NCI-H460 (cell line): ENCODE measurements at regions not wholly inside any gene's neighbourhood (a gene's known extent, or its start where the extent isn't known, plus 50 kb on each side); places are given as distances from the start of the nearest gene placed in this dataset.

Experiments used
- DNase-seq: peaks from one replicate; pipeline ENCODE4 v3.0.0-alpha.2; 2016; ENCODE audit warnings: low read depth; ENCODE audit errors: extremely low read depth

DNA sequence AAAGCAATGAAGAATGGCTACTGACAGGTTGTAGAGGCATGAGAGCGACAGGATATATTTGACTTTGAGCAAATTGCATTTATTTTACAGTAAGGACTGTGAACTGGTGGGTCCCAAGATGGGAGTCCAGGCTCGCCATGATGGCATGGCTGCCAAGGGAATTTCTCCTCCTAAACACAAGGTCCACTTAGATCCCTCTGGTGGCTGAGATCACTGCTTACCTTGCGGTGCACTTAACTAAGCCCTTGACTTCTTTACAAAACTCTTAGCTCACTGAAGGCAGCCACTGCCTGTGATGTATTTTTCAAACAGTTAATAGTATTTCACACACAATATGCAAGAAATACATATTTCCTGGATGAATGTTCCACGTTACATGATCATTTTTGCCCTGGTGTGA lies 50.3 kb upstream of the SORBS2 start:
- no peak for DNase-seq

DNA sequence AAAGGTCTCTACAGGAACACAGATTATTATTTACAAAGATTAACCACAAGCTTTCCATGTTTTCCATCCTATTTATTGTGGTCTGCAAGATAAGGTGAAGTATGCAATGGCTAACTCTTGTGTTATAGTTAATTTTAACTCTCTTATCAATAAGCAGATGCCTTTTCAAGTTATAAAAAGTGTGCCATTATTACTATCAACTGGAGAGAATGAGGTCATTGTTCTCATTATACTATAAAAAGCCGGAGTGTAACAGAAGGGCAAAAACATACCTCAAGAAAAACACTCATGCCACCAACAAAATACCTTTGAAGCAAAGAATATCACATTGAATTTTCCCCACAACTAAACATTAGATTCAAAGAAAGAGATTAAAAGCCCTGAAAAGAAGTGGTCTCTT lies 52.0 kb upstream of the SORBS2 start:
- no peak for DNase-seq

DNA sequence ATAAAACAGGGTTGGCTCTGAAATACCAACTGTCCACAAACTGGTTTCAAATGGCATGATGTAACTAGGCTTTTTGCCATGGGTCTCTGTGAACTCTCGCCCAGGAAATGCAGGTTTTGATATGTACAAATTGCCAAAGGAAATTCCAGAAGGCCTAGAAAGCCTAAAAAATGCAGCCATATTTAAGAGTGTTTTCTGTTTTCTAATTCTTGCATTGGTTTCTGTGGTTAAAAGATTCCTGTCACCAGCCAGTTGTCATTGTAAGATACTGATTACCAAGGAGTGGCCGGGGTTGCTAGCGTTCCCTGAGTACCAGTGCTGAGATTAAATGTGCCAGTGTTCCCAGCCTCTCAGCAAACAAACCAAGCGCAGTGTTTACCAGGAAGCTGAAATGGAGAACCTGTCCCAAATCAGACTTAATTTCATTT lies 53.9 kb upstream of the SORBS2 start:
- no peak for DNase-seq

DNA sequence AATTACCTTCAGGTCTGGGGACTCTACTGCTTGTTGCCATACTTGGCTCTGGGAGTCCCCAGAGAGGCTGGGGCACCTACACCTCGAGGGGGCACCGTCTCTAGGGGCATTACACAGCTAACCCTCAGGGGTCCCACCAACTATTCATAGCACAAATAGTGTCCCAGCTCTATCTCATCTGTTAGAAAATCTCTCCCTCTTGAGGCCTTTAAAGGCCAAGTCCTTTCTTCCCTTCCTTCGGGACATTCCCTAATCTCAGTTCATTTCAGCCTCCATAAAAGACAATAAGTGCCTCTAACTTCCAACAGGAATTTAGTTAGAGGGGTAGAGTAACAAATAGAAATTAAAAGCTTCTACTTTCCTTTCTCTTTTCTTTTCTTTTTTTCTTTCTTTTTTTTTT lies 55.8 kb upstream of the SORBS2 start:
- no peak for DNase-seq

DNA sequence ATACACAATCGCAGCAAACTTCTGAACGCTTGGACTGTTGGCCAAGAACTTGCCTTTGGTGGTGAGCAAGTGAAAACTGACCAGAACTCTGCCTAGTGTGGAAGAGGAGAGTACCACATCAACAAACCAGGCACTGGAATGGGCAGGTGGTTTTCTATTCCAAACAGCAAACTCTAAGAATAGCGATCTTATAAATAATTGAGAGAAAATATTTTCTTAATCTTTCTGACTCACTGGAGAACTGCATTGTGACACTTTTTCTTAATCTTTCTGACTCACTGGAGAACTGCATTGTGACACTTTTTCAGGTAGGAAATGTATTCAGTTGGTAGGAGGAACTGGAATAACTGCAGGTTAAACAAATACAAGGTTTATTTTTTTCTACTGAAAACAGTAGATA lies 57.0 kb upstream of the SORBS2 start:
- DNase-seq: no peak

DNA sequence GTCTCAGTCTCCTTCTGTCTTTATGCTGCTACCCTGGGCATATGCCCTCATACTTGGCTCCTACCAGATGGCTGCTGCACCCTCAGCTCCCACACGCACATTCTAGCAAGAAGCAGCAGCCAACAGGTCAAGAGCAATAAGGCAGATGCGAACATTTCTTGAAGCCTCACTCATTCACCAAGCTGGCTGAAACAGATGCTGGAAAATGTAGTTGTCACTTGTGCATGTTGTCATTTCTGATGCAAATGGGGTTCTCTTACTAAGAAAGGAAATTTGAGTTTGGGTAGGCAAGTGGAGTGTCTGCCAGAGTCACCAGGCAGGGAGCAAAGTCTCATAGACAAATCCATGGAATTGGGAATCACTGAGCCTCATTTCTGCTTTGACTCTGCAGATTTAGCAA lies 57.4 kb upstream of the SORBS2 start:
- no peak for DNase-seq

DNA sequence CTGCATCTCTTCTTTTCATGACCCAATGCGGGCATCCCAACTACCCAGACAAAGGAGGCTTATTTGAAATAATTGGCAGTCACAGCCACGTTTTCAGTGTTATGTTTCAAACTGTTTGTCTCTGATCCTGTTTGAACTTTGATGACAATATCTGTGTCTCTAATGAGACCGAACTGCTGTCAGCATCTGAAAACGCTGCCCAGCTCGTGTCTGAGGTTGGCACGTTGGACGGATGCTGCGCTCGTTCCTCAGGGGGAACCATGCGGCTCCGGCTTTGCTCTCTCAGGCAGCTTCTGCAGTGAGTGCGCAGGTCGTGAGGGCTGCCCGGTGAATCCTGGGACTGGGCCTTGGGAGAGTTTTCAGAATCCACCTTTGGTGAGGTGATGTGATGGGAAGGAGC lies 58.4 kb upstream of the SORBS2 start:
- no peak for DNase-seq

DNA sequence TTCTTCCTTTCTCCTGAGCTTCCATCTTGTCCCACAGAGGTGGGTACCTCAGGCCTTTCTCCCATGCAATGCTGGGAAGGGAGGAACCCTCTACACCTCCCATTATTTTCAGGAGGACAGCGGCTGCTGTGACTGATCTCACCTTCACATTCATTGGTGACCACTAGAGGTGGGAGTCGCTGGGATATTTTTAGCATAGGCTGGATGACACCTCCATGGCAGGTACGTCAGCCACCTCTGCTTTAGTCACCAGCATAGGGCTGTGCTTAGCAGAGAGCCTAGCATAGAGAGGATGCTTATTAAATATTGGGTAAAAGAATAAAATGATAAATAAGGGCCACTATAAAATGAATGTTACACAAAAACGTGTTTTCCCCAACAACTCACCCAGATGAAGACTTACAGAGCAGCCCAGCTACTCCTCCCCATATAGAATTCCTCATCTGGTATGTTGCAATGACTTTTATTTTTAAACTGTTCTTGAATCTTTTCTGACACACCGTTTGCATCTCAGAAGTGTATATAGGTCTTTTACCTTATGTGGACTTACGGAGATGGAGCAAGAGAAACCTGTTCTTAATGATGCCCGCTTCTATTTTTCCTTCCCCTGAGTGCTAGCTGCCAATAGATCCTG lies 60.9 kb upstream of the SORBS2 start:
- no peak for DNase-seq

DNA sequence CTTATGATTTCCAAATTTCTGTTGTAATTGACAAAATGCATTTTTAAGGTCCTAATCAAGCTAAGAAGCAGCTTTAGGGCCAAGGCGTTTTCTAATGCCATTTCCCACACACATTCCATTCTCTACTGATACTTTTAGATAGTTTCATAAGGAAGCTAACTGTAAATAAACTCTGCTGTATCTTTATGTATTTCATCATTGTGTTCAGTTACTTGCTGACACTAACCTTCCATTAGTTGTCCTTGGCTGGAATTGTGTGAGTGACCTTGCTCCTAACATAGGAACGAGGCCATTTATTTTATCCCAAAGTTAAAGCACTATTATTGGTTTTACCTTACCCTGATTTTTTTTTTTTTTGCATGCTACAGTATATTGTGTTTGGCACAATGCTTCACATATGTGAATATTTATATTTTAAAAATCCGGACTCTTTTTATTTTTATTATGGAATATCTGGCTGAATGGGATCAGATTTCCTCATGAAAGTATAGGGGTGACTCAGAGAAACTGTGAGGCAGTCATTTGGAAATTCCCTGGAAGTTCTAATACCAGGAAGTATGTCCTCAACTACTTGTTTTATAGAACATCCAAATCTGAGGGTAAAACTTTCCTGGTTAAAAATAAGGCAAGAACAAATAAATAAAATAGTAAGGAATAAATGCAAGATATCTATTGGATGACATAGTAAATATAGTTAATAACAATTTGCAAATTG lies 62.7 kb upstream of the SORBS2 start:
- DNase-seq: no peak

DNA sequence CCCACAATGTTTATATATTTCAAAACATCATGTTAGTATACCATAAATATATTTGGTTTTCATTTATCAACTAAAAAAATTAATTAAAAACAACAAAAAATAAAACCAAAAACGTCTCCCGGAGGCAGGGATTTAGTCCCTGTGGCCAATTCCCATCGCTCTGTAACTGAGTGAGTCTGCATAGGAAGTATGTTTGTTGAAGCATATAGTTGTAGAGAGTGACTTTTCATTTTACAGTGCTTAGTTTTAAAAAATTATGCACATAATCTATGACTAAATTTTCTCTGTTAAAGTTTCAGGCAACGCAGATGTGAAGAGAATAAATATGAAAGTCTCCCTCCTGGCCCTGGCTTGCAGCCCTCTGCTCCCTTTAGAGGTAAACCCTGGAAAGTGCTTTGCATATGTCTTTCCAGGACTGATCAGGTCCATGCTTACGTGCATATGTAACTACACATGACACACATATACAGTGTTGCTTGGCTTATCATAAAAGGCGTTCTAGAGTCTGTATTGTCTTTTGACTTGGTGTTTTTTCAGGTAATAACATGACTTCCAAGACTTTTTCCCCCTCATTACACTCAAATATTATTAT lies 63.4 kb upstream of the SORBS2 start:
- DNase-seq: no peak

DNA sequence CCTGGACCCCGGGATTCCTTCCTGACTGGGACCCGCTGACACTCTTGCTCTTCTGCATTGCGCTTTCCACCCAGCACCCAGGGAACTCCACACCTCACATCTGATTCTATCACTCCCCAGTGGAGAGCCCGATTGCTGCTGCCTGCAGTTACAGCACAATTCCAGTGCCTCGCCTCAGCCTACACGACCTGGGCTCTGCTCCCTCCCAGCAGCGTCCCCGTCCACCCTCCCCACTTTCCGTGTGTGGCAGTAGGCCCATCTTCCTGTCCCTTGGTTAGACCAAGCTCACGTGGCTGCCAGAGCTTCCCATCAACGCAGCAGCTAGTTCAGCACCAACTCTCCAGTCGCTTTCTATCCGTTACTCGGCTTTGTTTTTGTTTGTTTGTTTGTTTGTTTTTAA lies 66.6 kb upstream of the SORBS2 start:
- no peak for DNase-seq

DNA sequence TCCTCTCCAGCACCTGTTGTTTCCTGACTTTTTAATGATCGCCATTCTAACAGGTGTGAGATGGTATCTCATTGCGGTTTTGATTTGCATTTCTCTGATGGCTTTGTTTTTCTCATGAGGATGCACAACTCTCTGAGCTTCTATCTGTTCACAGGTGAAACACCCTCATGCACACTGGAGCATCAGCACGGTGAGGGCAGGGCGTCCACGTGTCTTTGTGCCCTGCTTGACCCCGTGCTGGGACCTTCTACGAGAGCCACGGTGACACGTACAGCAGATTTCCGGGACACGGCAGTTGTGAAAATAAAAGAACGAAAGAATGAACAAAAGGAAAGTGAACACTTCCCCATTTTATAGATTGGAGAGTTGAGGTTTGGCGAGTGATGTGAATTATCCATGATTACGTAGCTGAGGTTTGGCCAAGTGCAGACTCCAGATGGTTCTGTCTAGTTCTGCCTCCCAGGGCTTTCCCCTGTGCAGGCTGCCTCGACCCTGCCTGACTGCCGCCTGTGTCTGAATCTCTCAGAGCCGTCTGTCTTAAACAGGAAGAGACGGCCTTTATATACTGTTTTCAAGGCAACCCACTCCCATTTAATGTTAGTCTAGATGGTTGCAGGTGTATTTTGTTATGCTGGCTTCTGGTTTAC lies 67.8 kb upstream of the SORBS2 start:
- DNase-seq: no peak

DNA sequence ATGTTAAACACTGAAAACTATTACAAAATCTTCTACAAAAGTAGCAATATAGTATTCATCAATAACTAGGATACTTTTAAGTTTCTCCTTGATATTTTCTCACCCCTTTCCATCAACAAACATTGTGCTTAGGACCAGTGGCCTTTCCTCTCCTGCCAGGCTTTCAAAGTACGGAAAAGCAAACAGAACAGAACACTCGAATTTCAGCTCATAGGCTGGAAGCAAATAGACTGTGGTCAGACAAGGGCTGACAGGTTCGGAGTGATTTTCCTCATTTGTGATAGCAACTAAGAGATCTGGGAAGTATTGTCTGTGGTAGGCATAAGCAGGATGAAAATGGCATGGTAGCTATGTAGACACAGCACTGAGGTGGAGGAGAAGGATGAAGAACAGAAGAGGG lies 68.6 kb upstream of the SORBS2 start:
- no peak for DNase-seq

DNA sequence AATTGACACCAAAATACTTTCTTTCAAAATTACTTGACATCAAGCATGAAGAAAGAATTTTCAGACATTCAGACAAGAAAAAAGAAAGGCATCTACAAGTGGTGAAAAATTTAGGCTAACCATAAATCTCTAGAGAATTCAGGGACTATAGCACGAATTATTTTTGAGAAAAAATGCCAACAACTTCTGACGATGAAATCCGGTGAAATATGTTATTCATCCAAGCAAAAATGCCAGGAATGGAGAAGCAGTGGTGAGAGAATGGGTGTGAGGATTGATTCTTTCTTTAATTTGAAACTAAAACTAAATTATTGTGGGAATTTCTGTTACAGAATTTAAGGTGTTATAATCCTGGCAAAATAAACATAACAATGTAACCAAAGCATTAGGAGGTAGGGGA lies 69.4 kb upstream of the SORBS2 start:
- DNase-seq: peak; percentile 54

DNA sequence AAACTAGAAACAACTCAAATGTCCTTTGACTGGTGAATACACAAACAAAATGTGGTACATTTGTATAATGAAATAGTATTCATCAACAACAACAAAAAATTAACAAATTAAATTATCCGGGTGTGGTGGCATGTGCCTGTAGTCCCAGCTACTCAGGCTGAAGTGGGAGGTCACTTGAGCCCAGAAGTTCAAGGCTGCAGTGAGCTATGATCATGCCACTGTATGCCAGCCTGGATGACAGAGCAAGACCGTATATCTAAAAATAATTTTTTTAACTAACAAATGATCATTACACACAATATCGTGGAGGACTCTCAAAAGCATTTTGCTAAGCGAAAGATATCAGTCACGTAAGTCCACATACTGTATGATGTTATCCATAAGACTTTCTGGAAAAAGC lies 71.6 kb upstream of the SORBS2 start:
- DNase-seq: no peak

DNA sequence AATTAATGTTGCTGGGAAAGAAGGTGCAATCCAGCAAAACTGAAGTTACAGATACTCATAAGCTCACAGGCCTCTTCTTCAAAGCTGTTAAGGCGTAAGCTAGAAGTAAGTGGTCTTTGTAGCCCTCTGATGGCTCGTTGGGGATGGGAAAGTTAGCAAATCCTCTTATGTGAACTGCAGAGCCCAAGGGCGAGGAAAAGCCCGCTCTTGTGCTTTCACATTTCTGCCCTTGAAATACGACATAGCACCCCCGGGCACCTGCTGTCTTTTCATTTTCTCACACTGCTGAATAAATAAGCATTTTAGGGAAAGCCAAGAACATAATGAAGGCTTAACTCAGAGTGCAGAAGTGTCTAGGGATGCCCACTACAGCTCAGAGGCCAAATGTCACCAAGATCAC lies 73.1 kb upstream of the SORBS2 start:
- DNase-seq: no peak

DNA sequence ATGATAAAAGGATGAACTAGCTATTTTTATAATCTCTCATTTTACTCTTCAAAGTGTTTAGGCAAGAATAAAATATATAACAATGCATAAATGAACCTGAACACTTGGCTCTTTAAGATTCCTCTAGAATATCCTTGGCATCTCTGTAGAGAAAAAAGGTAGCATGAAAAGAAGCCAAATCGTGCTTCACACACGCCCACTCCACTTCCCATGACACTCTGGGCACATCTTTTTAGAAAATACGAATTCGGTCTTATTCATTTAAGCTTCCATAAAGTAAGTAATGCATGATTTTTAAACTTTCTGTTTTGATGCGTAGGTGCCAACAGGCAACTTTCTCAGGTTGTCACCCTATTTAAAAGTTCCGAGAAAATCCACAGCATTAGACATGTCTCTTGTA lies 73.6 kb upstream of the SORBS2 start:
- no peak for DNase-seq

DNA sequence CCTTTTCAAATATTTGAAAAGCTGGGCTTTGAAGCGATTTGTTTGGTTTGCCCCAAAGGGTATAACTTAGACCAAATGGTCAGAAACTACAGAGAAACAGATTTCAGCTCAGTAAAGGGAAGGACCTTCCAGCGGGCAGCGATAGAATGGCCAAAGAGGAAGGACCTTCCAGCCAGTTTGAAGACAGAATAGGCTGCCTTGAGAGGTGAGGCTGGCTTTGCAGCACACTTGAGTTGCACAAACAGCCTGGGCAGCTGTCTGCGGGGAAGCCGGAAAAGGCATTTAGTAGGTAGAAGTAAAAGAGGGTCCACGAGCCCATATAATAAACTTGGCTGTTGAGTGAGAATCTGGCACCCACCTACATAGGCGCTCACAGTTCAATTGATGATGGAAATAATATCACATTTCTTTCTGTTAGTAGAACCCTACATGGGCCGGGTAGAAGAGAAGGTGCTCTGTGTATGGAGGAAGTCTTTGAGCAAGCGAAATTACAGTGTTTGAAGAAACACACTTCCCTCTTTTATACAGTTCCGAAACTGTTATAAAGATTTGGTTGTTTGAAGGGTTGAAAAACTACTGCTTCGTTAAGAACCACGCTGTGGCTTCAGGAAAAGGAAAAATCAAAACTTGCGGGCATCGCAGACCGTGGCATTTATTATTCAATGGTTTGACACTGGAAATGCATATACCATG lies 75.0 kb upstream of the SORBS2 start:
- DNase-seq: no peak

DNA sequence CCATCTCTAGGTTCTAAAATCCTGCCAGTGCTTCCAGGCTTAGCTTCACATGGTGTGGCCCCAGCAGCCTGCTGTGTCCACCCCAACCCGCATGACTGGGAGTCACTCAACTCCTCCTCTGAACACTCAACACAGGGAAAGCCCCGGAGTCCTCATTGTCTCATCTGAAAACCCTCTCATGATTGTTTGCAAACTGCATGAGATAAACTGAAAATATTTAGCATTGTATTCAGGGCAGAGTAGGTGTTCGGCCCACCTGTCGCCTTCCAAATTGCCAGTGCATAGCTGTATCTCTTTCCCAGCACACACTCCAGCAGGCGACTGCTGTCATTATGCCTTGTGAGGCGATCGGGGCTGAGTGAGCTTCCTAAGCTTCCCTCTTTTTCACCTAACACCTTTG lies 76.7 kb upstream of the SORBS2 start:
- DNase-seq: no peak

DNA sequence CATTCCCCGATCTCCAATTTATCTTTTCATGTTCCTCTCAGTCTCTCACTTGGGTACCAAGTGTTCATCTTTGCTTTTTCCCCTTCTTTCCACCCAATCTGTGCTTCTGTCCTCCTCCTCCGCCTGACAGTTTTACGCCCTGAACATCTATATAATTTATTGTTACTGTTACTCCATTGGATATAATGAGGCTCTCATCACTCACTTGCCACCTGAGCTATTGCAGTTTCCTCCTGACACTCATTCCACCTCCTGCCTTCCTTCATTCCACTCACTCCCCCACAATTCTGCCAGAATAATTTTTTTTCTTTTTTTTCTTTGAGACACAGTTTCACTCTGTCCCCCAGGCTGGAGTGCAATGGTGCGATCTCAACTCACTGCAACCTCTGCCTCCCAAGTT lies 77.6 kb upstream of the SORBS2 start:
- no peak for DNase-seq

DNA sequence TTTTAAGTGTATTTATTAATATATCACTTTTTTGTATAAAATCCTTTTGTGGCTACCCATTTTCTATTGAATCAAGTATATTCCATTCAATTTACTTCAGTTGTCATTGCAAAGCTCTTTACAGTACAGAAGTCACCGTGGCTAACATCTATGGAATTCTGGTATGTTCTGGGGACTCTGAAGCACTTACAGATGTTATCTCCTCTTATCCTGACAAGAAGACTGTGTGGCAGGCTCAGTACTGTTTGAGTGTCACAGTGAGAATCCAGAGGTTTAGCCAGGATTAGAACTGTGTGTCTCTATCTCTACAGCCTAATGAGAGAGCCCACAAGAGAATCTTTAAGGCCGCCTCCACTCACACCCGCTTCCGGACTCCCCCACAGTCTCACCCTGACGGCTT lies 78.2 kb upstream of the SORBS2 start:
- no peak for DNase-seq
